ENCODE measurements at regions not wholly inside any gene's neighbourhood (a gene's known extent, or its start where the extent isn't known, plus 50 kb on each side); places are given as distances from the start of the nearest gene placed in this dataset.
A peak's percentile ranks its signal among the peaks of the same experiment; 100 is the strongest.

DNA sequence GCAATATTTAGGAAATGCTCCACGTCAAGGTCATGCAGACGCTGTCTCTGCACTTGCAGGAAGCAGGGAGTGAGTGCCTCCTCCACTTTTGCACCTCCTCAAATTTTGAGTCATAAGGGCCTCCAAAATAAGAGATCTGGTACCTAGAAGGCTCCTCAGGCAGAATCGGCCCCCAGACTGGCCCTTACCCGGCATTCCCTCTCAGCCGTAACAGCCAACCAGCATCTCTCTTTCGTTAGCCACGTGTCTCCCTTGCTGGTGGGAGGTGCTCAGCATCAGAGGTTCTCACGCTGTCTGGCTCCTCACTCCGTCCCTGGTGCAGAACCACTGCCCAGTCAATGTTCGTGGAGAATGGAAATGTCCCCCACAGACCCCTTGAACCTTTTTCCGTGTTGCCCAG lies 75.3 kb downstream of the ANKRD60 start (continued):
- TF ChIP-seq ZNF114 (CRISPR knock-in tag; IDR thresholded peaks at IDR 0.05) = no peak
- TF ChIP-seq, protein P1, sequence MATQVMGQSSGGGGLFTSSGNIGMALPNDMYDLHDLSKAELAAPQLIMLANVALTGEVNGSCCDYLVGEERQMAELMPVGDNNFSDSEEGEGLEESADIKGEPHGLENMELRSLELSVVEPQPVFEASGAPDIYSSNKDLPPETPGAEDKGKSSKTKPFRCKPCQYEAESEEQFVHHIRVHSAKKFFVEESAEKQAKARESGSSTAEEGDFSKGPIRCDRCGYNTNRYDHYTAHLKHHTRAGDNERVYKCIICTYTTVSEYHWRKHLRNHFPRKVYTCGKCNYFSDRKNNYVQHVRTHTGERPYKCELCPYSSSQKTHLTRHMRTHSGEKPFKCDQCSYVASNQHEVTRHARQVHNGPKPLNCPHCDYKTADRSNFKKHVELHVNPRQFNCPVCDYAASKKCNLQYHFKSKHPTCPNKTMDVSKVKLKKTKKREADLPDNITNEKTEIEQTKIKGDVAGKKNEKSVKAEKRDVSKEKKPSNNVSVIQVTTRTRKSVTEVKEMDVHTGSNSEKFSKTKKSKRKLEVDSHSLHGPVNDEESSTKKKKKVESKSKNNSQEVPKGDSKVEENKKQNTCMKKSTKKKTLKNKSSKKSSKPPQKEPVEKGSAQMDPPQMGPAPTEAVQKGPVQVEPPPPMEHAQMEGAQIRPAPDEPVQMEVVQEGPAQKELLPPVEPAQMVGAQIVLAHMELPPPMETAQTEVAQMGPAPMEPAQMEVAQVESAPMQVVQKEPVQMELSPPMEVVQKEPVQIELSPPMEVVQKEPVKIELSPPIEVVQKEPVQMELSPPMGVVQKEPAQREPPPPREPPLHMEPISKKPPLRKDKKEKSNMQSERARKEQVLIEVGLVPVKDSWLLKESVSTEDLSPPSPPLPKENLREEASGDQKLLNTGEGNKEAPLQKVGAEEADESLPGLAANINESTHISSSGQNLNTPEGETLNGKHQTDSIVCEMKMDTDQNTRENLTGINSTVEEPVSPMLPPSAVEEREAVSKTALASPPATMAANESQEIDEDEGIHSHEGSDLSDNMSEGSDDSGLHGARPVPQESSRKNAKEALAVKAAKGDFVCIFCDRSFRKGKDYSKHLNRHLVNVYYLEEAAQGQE (IDR thresholded peaks at IDR 0.05; ENCODE audit: unreplicated experiment) = no peak

DNA sequence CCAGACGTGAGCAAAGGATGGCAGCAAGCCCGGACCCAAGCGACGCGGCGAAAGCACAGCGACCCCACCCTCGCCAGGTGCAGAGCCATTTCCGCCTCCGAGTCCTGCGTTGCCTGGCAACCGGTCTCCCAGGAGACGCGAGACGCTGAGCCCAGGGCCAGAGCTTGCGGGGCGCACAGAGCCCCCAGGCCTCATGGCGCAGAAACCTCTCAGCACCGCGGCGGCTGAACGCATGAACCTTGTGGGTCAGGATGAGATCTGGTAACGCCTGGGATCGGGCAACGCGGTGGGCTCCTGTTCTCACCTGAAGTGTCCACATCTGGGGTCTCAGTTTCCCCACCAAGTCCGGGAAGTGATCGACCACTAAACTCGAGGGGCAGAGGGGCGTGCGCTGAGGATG lies 77.7 kb downstream of the ANKRD60 start:
- H3K27me3 Mint-ChIP-seq (ENCODE audit: insufficient read depth, low read depth, poor library complexity) = peaks cover 17% of the 10 kb centered on the region

More for the DNA sequence above, 77.7 kb downstream of the ANKRD60 start:
- no peaks in the 10 kb centered on the region for H3F3A ChIP-seq (replicated peaks; ENCODE audit: low read depth)
- no peaks in the 10 kb centered on the region for H3K79me2 ChIP-seq (replicated peaks; ENCODE audit: insufficient read depth)
- peak overlapping the region; percentile 79 for H3K4me2 ChIP-seq
- no peaks in the 10 kb centered on the region for H3K9me2 ChIP-seq (ENCODE audit: insufficient read depth)
- H2AFZ ChIP-seq = peak overlapping the region; percentile 99
- TF ChIP-seq, protein P2, sequence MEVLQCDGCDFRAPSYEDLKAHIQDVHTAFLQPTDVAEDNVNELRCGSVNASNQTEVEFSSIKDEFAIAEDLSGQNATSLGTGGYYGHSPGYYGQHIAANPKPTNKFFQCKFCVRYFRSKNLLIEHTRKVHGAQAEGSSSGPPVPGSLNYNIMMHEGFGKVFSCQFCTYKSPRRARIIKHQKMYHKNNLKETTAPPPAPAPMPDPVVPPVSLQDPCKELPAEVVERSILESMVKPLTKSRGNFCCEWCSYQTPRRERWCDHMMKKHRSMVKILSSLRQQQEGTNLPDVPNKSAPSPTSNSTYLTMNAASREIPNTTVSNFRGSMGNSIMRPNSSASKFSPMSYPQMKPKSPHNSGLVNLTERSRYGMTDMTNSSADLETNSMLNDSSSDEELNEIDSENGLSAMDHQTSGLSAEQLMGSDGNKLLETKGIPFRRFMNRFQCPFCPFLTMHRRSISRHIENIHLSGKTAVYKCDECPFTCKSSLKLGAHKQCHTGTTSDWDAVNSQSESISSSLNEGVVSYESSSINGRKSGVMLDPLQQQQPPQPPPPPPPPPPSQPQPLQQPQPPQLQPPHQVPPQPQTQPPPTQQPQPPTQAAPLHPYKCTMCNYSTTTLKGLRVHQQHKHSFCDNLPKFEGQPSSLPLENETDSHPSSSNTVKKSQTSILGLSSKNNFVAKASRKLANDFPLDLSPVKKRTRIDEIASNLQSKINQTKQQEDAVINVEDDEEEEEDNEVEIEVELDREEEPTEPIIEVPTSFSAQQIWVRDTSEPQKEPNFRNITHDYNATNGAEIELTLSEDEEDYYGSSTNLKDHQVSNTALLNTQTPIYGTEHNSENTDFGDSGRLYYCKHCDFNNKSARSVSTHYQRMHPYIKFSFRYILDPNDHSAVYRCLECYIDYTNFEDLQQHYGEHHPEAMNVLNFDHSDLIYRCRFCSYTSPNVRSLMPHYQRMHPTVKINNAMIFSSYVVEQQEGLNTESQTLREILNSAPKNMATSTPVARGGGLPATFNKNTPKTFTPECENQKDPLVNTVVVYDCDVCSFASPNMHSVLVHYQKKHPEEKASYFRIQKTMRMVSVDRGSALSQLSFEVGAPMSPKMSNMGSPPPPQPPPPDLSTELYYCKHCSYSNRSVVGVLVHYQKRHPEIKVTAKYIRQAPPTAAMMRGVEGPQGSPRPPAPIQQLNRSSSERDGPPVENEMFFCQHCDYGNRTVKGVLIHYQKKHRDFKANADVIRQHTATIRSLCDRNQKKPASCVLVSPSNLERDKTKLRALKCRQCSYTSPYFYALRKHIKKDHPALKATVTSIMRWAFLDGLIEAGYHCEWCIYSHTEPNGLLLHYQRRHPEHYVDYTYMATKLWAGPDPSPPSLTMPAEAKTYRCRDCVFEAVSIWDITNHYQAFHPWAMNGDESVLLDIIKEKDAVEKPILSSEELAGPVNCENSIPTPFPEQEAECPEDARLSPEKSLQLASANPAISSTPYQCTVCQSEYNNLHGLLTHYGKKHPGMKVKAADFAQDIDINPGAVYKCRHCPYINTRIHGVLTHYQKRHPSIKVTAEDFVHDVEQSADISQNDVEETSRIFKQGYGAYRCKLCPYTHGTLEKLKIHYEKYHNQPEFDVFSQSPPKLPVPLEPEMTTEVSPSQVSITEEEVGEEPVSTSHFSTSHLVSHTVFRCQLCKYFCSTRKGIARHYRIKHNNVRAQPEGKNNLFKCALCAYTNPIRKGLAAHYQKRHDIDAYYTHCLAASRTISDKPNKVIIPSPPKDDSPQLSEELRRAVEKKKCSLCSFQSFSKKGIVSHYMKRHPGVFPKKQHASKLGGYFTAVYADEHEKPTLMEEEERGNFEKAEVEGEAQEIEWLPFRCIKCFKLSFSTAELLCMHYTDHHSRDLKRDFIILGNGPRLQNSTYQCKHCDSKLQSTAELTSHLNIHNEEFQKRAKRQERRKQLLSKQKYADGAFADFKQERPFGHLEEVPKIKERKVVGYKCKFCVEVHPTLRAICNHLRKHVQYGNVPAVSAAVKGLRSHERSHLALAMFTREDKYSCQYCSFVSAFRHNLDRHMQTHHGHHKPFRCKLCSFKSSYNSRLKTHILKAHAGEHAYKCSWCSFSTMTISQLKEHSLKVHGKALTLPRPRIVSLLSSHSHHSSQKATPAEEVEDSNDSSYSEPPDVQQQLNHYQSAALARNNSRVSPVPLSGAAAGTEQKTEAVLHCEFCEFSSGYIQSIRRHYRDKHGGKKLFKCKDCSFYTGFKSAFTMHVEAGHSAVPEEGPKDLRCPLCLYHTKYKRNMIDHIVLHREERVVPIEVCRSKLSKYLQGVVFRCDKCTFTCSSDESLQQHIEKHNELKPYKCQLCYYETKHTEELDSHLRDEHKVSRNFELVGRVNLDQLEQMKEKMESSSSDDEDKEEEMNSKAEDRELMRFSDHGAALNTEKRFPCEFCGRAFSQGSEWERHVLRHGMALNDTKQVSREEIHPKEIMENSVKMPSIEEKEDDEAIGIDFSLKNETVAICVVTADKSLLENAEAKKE (CRISPR knock-in tag; IDR thresholded peaks at IDR 0.05) = no peak
- TF ChIP-seq, protein P3, sequence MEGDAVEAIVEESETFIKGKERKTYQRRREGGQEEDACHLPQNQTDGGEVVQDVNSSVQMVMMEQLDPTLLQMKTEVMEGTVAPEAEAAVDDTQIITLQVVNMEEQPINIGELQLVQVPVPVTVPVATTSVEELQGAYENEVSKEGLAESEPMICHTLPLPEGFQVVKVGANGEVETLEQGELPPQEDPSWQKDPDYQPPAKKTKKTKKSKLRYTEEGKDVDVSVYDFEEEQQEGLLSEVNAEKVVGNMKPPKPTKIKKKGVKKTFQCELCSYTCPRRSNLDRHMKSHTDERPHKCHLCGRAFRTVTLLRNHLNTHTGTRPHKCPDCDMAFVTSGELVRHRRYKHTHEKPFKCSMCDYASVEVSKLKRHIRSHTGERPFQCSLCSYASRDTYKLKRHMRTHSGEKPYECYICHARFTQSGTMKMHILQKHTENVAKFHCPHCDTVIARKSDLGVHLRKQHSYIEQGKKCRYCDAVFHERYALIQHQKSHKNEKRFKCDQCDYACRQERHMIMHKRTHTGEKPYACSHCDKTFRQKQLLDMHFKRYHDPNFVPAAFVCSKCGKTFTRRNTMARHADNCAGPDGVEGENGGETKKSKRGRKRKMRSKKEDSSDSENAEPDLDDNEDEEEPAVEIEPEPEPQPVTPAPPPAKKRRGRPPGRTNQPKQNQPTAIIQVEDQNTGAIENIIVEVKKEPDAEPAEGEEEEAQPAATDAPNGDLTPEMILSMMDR (conservative IDR thresholded peaks at IDR 0.05; ENCODE audit: low read depth in 2 of 2) = peak in 1 of 2 experiments; percentile 25; a peak in 1 of 4 replicates
- no peak for TF ChIP-seq STAT1 (IDR thresholded peaks at IDR 0.05; ENCODE audit: unreplicated experiment)
- peak overlapping the region; percentile 47 for H3K4me3 ChIP-seq
- peaks cover 12% of the 10 kb centered on the region for H3K4me1 Mint-ChIP-seq
- no peak overlapping the region for H3K27ac ChIP-seq (ENCODE audit: low read depth)
- H3K27me3 ChIP-seq (ENCODE audit: insufficient read depth) = peaks cover 6% of the 10 kb centered on the region; the same call in 1 of the 2 replicates
- H3K36me3 ChIP-seq (ENCODE audit: insufficient read depth) = no peaks in the 10 kb centered on the region
- H3K9me3 Mint-ChIP-seq = peaks cover 5% of the 10 kb centered on the region; the same call in 1 of the 3 replicates
- DNase-seq (ENCODE audit: low spot score) (peak; percentile 95), ATAC-seq (peak; percentile 98)
- H3K27ac Mint-ChIP-seq = no peak overlapping the region
- no peaks in the 10 kb centered on the region for H3K4me1 ChIP-seq (ENCODE audit: insufficient read depth)
- H3K36me3 Mint-ChIP-seq (ENCODE audit: low read depth) = no peaks in the 10 kb centered on the region
- no peaks in the 10 kb centered on the region for H4K20me1 ChIP-seq (replicated peaks; ENCODE audit: insufficient read depth)
- peak overlapping the region; percentile 63 for H3K4me3 Mint-ChIP-seq
